ENCODE measurements at regions not wholly inside any gene's neighbourhood (a gene's known extent, or its start where the extent isn't known, plus 50 kb on each side); places are given as distances from the start of the nearest gene placed in this dataset.

DNA sequence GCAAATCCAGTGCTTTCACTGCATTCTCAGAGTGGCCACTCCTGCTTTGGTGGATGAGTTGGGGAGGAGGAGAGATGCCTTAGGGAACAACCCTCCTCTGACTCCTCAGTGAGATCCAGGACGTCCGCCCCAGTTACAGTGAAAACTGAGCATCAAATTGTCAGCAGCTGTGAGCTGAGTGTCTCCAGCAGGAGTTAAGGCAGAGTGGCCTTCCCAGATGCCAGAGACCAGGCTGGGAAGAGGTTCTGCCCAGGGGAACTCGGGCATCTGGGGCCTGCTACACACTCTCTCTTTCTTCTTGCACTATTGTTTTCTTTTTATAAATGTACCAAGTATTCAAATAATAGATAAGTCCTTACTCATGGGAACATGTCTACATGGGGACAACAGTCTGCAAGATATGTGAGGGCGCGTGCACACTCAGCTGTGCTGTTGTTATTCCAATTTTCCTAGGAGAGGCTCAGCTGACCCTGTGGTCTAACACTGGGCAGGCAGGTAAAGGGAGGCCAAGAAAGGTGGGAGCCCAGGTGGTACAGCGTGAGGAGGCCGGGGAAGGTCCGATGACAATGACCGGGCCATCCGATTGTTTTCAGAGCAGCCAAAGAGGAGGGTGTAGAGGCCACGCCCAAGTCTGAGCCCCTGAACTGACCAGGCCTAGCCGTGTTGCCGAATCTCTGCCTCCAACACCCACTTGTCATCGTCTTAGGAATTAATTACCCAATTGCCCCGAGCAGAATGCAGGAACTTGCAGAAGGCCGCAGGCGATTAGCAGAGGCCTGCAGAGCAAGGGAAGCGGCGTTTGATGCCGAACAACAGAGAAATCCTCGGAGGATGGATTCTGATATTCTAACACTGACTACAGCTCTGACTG is 166.9 kb downstream of the ANAPC1 start:
- no peak overlapping the region for H3K4me3 ChIP-seq (ENCODE audit: low read depth in 1 of 2, low read length in 2 of 2)
- H3K9ac ChIP-seq (ENCODE audit: low read depth, low read length), result no peak overlapping the region
- H3K79me2 ChIP-seq (ENCODE audit: insufficient read depth, low read length), result no peaks in the 10 kb centered on the region
- H3K36me3 ChIP-seq (ENCODE audit: insufficient read depth, low read length), result no peaks in the 10 kb centered on the region
- no peaks in the 10 kb centered on the region for H4K20me1 ChIP-seq (ENCODE audit: insufficient read depth, low read length)
- H3K9me3 ChIP-seq (ENCODE audit: insufficient read depth, low read length, severe bottlenecking), result peaks cover 5% of the 10 kb centered on the region
- no peak overlapping the region for H2AFZ ChIP-seq (ENCODE audit: low read depth, low read length)
- no peak overlapping the region for H3K4me2 ChIP-seq (ENCODE audit: insufficient read depth, low read length)
- H3K4me1 ChIP-seq (ENCODE audit: insufficient read depth, low read length), result peaks cover 5% of the 10 kb centered on the region; the same call in 1 of the 2 replicates
- ATAC-seq (ENCODE audit: insufficient read depth, low read depth), result no peak
- no peak overlapping the region; the same call in 1 of the 2 replicates for H3K27ac ChIP-seq (ENCODE audit: low read length)
- no peaks in the 10 kb centered on the region for H3K27me3 ChIP-seq (ENCODE audit: insufficient read depth, low read length, poor library complexity)
- DNase-seq, result no peak
- TF ChIP-seq, protein P1, sequence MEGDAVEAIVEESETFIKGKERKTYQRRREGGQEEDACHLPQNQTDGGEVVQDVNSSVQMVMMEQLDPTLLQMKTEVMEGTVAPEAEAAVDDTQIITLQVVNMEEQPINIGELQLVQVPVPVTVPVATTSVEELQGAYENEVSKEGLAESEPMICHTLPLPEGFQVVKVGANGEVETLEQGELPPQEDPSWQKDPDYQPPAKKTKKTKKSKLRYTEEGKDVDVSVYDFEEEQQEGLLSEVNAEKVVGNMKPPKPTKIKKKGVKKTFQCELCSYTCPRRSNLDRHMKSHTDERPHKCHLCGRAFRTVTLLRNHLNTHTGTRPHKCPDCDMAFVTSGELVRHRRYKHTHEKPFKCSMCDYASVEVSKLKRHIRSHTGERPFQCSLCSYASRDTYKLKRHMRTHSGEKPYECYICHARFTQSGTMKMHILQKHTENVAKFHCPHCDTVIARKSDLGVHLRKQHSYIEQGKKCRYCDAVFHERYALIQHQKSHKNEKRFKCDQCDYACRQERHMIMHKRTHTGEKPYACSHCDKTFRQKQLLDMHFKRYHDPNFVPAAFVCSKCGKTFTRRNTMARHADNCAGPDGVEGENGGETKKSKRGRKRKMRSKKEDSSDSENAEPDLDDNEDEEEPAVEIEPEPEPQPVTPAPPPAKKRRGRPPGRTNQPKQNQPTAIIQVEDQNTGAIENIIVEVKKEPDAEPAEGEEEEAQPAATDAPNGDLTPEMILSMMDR (IDR thresholded peaks at IDR 0.05; ENCODE audit: borderline replicate concordance, extremely low read depth, low read length, poor library complexity, severe bottlenecking), result no peak
- TF ChIP-seq EZH2 (IDR thresholded peaks at IDR 0.05; ENCODE audit: borderline replicate concordance, low read depth, low read length, severe bottlenecking), result no peak
